ENCODE measurements at regions not wholly inside any gene's neighbourhood (a gene's known extent, or its start where the extent isn't known, plus 50 kb on each side); places are given as distances from the start of the nearest gene placed in this dataset.

GRCh38 chr5:133668458-133668857 lies 56.1 kb upstream of the FSTL4 start:
- TF ChIP-seq FOXP2 (optimal IDR thresholded peaks at IDR 0.05; ENCODE audit: control extremely low read depth, extremely low read length, insufficient read depth) (no peak), POLR2AphosphoS5 (IDR thresholded peaks at IDR 0.05; ENCODE audit: borderline replicate concordance, low read depth, low read length) (no peak), EZH2 (IDR thresholded peaks at IDR 0.05) (no peak)
- DNase-seq (ENCODE audit: low read depth, low spot score): no peak

GRCh38 chr5:133667217-133667616 lies 54.9 kb upstream of the FSTL4 start:
- H3K4me3 ChIP-seq: no peak overlapping the region

More at GRCh38 chr5:133668458-133668857, 56.1 kb upstream of the FSTL4 start:
- no peaks in the 10 kb centered on the region for H3K36me3 ChIP-seq (ENCODE audit: insufficient read depth, low read length)
- no peak overlapping the region for H3K27ac ChIP-seq
- H3K9me3 ChIP-seq (ENCODE audit: low read depth, low read length): no peaks in the 10 kb centered on the region
- H3K9ac ChIP-seq (ENCODE audit: insufficient read length): no peak overlapping the region
- no peak overlapping the region for H3K4me3 ChIP-seq

GRCh38 chr5:133665571-133665970 lies 53.2 kb upstream of the FSTL4 start:
- no peaks in the 10 kb centered on the region for H3K36me3 ChIP-seq (ENCODE audit: insufficient read depth, low read length)
- no peak overlapping the region for H3K4me3 ChIP-seq
- DNase-seq (ENCODE audit: low read depth, low spot score): no peak
- H3K27ac ChIP-seq: no peak overlapping the region
- H3K9ac ChIP-seq (ENCODE audit: insufficient read length): no peak overlapping the region
- TF ChIP-seq EZH2 (IDR thresholded peaks at IDR 0.05) (no peak), POLR2AphosphoS5 (IDR thresholded peaks at IDR 0.05; ENCODE audit: borderline replicate concordance, low read depth, low read length) (no peak), FOXP2 (optimal IDR thresholded peaks at IDR 0.05; ENCODE audit: control extremely low read depth, extremely low read length, insufficient read depth) (no peak)
- H3K9me3 ChIP-seq (ENCODE audit: low read depth, low read length): no peaks in the 10 kb centered on the region

More at GRCh38 chr5:133667217-133667616, 54.9 kb upstream of the FSTL4 start:
- Histone ChIP-seq H3K9me3 (ENCODE audit: low read depth, low read length) (no peaks in the 10 kb centered on the region), H3K9ac (ENCODE audit: insufficient read length) (no peak overlapping the region), H3K36me3 (ENCODE audit: insufficient read depth, low read length) (no peaks in the 10 kb centered on the region), H3K27ac (no peak overlapping the region)
- DNase-seq (ENCODE audit: low read depth, low spot score): no peak
- TF ChIP-seq EZH2 (IDR thresholded peaks at IDR 0.05) (no peak), POLR2AphosphoS5 (IDR thresholded peaks at IDR 0.05; ENCODE audit: borderline replicate concordance, low read depth, low read length) (no peak), FOXP2 (optimal IDR thresholded peaks at IDR 0.05; ENCODE audit: control extremely low read depth, extremely low read length, insufficient read depth) (no peak)

- no peak overlapping the region for H3K9ac ChIP-seq (ENCODE audit: insufficient read length)
- no peak overlapping the region for H3K4me3 ChIP-seq
- H3K9me3 ChIP-seq (ENCODE audit: low read depth, low read length): no peaks in the 10 kb centered on the region
- TF ChIP-seq FOXP2 (optimal IDR thresholded peaks at IDR 0.05; ENCODE audit: control extremely low read depth, extremely low read length, insufficient read depth) (no peak), POLR2AphosphoS5 (IDR thresholded peaks at IDR 0.05; ENCODE audit: borderline replicate concordance, low read depth, low read length) (no peak), EZH2 (IDR thresholded peaks at IDR 0.05) (no peak)
- DNase-seq (ENCODE audit: low read depth, low spot score): no peak
- no peaks in the 10 kb centered on the region for H3K36me3 ChIP-seq (ENCODE audit: insufficient read depth, low read length)
- H3K27ac ChIP-seq: no peak overlapping the region
Observed at GRCh38 chr5:133664422-133664821, 52.1 kb upstream of the FSTL4 start.

GRCh38 chr5:133663397-133664054 lies 51.2 kb upstream of the FSTL4 start:
- Histone ChIP-seq H3K9ac (ENCODE audit: insufficient read length) (no peak overlapping the region), H3K27ac (no peak overlapping the region), H3K9me3 (ENCODE audit: low read depth, low read length) (no peaks in the 10 kb centered on the region), H3K36me3 (ENCODE audit: insufficient read depth, low read length) (no peaks in the 10 kb centered on the region), H3K4me3 (no peak overlapping the region)
- no peak for DNase-seq (ENCODE audit: low read depth, low spot score)
- no peak for TF ChIP-seq EZH2 (IDR thresholded peaks at IDR 0.05)

- TF ChIP-seq POLR2AphosphoS5 (IDR thresholded peaks at IDR 0.05; ENCODE audit: borderline replicate concordance, low read depth, low read length): no peak
- no peak overlapping the region for H3K4me3 ChIP-seq
- no peak overlapping the region for H3K9ac ChIP-seq (ENCODE audit: insufficient read length)
- no peaks in the 10 kb centered on the region for H3K9me3 ChIP-seq (ENCODE audit: low read depth, low read length)
- DNase-seq (ENCODE audit: low read depth, low spot score): no peak
- H3K27ac ChIP-seq: no peak overlapping the region
- no peaks in the 10 kb centered on the region for H3K36me3 ChIP-seq (ENCODE audit: insufficient read depth, low read length)
Observed at GRCh38 chr5:133662578-133662977, 50.2 kb upstream of the FSTL4 start.
